GM19395 (cell line): ENCODE measurements at regions not wholly inside any gene's neighbourhood (a gene's known extent, or its start where the extent isn't known, plus 50 kb on each side); places are given as distances from the start of the nearest gene placed in this dataset.
"Not testable (repeated sequence)": the region's sequence is repeated elsewhere in the genome, so short reads cannot be mapped to it uniquely, and the experiment has no call there.

Experiments used
- ATAC-seq: cut with Tn5 transposase; IDR thresholded peaks from one replicate; pipeline ENCODE4 v1.9.1; 2021; ENCODE audit warnings: mild to moderate bottlenecking, moderate library complexity; ENCODE audit not compliant: unreplicated experiment

DNA sequence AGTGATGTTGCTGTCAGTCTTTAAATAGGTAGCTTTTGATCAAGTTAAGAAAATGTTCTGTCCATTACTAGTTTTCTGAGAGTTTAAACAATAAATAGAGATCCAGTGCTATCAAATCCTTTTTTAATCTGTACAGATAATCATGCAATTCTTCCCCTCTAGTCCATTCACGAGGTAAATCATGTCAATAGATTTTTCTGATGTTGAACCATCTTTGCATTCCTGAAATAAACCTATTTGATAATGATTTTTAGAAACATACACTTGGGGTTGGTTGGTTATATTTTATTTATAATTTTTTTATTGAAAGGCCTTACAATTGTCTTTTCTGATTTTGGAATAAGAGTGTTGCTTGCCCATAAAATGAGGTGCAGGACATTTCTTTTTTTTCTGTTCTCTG is 95.0 kb downstream of the FAM53A start:
- no peak for ATAC-seq

DNA sequence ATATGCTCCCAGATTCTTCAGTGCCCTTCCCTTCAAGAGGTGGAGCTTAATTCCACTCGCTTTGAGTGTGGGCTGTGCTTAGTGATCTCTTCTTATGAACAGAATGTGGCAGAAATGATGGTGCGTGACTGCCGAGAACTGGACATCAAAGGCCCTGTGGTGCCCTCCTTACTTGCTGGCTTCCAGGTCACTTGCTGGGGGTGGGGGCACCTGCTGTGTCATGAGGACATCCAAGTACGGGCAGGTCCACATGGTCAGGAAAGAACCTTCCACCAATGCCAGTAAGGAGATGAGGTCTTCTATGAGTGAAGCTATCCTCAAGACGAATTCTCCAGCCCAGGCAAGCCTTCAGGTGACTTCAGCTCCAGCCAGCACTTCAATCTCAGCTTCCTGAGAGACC is 95.8 kb downstream of the FAM53A start:
- no peak for ATAC-seq

DNA sequence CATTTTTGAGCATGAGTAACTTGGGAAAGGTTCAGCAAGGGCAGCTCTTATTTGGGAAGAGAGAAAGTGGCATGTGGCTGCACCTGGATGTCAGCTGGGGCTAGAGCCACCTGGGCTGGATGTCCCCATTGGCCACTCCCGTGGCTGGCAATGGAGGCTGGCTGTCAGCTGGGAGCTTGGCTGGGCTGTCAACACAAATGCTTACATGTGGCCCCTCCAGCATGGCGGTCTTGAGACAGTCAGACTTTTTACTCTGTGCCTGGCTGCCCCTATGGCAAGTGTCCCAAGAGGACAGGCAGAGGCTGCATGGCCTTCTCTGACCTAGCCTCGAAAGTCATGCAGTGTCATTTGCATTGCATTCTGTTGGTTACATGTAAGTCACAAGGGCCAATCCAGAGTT is 99.6 kb downstream of the FAM53A start:
- ATAC-seq: no peak

DNA sequence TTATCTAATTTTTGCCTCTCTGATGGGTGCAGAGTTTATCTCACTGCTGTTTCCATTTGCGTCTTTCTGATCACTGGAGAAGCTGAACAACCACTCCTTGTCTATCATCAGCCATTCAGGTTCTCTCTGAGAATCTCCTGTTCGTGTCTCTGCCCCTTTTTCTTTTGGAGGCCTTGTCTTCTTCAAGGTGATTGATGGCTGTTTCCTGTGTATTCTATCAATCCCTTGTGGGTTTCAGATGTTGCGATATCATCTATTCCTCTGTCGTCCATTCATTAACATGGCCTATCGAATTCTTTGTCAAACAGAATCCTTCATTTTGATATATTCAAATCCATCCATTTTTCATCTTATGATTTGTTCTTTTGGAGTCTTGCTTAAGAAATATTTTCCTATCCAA is 100.3 kb downstream of the FAM53A start:
- ATAC-seq: no peak

DNA sequence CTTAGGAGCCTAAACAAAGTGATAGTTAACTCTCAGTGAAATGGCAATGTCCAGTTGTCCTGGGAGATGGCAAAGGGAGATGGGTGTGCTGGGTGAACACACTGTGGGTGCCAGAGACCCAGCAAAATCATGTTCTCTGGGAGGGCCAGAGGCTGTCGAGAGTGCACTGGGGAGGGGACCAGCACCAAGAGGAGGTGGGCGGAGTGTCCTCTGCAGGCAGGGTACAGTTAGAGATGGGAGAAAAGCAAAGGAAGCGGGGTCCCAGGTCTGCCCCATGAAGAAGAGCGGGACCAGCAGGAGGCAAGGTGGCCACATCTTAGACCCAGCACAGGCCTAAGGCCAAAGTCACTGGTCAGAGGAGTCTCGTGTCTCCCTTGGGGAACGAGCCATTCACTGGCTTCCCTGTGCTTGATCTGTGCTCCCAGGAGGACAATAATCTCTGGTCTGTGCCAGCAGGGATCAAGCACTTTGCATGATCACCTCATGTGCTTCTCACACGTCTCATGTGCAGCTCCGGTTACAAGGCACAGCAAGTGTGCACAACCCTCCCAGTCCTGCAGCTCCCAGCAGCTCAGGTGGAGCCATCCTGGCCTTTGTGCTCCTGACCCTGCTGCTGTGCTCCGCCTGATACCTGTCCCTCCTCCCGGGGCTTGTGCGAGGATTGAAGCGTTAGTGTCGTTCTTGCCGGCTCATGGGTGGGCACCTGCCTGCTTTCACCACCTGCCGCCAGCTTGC is 100.9 kb downstream of the FAM53A start:
- ATAC-seq: no peak

DNA sequence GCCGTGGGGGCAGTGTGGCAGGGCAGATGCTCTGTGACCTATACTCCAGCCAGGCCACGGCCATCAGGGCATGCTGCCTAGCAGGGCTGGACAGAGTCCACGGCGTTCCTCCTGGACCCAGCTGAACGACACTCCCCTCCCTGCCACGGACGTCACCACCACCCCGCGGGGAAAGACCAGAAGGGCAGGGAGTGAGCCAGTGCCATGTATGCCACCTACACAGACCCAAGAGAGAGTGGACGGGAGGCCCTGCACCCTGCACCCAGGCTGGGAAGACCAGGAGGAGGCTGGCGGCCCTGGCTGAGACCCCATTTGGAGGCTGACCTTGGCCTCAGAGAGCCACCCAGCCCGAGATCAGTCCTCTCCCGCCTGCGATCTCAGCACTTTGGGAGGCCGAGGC is 101.9 kb downstream of the FAM53A start:
- ATAC-seq: no peak

DNA sequence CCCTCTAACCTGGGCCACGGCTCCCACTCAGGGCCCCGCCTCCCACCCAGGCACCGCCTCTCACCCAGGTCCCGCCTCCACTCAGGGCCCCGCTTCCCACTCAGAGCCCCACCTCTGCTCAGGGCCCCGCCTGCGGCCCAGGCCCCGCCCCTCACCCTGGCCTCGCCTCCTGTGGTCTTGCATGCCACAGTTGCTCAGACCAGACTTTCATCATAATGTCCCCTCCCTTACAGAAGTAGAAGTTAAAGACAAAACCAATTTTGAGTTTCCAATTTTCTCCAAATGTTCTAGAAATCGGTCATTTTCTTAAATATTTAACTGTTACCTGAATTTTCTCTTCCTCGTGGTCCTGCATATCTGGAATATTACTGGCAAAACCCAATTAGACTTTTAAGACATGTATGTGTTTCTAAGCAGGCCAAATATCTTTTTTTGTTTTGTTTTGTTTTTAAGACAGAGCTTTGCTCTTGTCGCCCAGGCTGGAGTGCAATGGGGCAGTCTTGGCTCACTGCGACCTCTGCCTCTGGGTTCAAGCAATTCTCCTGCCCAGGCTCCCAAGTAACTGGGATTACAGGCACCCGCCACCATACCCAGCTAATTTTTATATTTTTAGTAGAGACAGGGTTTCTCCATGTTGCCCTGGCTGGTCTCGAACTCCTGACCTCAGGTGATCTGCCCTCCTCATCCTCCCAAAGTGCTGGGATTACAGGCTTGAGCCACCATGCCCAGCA is 102.8 kb downstream of the FAM53A start:
- ATAC-seq: peak; percentile 73

DNA sequence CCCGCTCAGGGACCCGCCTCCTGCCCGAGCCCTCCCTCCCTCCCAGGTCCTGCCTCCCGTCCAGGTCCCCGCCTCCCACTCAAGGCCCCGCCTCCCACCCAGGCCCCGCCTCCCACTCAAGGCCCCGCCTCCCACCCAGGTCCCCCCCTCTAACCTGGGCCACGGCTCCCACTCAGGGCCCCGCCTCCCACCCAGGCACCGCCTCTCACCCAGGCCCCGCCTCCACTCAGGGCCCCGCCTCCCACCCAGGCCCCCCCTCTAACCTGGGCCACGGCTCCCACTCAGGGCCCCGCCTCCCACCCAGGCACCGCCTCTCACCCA is 103.5 kb downstream of the FAM53A start:
- not testable (repeated sequence) for ATAC-seq

DNA sequence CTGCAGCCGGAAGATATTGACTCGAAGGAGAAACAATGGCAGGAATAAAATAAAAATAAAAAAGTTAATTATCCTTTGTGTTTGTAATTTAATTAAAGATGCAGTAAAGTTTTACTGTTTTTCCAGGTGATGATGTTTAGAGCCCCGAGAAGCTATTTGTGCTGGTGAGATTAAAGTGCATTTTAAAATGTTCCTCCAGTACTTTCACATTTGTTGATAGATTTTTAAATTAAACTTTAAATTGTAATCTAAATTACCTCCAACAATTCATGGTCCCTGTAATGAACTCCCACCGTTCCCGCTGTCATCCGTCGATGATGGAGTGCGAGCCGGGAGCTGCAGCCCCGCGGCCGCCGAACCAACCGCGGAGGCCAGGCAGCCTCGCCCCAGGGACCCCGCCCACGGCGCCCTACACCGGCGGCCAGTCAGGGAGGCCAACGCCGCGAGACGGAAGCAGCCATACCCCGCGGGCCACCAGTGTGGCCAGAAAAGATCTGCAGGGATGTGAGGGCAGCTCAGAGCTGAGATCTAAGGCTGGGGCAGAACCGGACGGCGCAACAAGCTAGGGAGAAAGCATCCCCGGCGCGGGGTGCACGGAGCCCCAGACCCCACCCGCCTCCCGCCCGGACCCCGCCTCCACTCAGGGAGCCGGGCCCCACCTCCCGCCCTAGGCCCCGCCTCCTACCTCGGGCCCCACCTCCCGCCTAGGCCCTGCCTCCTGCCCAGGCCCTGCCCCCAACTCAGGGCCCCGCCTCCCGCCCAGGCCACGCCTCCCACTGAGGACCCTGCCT is 104.0 kb downstream of the FAM53A start:
- ATAC-seq: no peak

DNA sequence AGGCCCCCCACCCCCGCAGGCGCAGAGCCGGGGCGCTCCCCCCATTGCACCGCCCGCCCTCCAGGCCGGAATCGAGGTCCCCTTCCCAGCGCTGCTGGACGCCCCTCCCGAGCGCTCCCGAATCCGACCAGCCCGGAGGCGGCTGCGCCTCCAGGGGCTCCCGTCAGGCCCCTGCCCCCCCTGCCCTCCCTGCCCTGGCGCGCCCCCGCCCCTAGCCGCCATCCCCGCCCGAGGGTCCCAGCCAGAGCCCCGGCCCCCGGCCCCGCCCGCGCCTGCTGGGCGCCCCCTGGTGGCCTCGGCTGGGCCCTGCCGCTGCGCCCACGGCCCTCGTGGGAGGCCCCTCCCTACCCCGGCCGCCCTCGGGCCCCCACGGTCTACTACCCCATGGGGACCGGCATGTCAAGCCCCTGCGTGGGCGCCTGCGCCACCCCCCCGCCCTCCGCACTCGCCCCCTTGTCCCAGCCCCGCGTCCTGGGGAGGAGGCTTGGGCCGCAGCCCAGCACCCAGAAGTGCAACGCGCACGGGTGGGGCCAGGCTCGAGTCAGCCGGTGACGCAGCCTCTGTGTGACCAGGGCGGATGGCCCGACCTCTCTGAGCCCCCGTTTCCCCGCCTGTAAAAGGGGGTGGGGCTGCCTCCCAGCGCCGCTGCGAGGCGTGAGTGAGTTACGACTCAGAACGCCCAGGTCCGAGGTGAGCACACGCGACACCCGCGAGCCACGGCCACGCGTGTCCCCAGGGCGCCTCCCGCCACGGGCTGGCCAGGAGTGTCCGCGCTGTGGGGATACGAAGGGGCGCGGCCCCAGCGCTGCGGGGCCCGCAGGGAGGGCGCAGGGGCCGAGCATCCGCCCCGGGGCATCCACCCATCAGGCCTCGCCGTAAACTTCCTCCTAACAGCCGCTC is 104.9 kb downstream of the FAM53A start:
- ATAC-seq: no peak

DNA sequence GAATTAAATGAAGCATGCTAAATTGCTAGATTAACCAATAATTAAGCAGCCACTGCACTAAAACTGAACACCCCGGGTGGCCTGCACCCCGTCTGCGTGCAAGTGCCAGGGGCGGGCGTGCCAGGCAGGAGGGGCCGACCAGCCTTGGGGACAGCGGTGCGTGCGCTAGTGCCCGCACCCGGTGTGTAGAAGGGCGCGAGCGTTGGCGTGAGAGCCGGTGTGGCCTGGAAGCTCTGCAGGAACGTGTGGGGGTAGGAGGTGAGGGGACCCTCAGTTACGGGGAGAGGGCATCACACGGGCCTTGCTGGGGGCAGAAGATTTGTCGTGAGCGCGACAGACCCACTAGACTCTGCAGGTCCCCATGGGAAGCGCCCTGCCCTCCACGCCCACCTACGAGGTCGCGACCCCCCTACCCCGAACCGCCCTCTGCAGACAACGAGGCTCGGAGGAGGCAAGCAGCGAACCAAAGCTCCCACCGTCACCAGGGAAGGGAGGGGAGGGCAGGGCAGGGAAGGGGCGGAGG is 105.8 kb downstream of the FAM53A start:
- no peak for ATAC-seq

DNA sequence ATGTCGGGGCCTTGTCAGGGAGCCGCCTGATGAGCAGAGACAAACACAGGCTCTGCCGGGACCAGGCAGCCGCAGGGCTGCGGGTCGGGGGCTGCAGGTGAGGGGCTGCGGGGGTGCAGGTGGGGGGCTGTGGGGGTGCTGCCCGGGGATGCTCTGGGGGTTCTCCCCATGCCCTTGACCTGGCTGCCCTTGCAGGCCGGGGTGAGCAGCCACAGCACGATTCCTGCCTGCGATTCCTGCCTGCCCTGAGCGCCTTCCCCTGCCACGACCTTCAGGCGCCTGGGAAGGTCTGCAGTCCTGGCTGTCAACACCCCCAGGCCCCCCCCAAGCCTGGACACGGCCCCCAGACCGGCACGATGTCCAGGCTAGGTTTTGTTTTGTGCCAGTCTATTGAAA is 106.3 kb downstream of the FAM53A start:
- ATAC-seq: no peak

DNA sequence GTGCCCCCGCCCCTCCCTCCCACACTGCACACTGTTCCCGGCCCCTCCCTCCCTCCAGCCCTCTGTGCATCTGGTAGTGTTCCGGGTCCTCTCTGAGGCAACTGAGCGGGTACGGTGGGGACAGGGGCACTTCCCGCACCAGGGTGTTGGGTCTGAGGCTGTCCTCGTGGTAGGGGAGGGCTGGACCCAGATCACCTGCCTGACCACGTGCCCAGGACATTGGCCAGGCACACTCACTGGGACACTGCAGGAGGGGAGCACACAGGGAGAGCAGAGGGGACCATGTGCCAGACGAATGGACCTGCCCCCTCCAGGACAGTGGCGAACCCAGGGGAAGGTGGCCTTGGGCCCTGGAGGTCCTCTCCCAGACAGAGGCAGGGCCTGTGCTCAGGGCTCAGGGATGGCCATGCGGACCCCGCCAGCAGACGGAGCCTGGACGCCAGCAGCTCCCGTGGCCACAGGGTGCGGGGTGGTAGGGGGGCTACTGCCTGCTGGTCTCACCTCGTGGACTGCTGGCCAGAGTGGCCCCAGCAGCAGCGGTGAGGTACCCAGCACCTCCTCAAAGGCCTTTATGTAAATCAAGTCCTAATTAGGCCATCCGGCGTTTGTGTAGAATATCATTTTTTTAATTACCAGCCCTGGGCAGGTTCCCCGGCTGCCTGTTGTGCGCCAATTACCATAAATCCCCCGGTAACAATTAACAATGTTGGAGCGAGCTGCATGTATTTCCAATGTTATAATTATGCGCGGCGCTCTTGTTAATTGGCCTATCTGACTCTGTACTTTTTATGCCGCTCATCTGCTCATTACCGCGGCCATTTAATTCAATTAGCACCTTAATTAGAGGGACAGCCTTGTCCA is 106.9 kb downstream of the FAM53A start:
- no peak for ATAC-seq

DNA sequence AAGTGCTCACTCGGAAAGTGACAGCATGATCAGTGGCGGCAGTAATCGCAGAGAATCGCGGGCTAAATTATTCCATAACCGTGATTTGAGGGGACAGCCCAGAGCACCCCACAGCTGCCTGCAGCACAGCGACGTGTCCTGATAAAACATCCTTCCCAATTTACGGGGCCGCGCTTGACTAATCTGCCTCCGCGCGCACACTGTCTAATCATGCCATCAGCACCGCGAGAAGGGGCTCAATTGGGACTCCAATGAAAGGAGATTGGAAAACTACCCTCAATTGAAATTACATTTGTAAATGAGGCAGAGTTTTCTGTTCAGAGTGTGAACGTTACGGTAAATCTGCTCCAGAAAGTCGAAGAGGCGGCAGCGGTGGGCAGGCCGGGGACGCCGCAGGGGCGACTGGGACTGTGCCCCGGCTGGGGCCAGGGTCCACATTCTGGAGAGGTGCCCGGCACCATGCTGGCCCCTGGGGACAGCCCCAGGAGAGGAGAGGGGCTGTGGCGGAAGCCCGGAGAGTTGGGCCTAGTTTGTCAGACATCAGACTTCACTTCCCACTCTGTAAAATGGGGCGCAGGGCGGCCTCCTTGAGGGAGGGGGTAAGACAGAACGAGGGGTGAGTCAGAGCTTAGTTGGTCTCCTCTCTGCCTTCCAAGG is 107.7 kb downstream of the FAM53A start:
- no peak for ATAC-seq

DNA sequence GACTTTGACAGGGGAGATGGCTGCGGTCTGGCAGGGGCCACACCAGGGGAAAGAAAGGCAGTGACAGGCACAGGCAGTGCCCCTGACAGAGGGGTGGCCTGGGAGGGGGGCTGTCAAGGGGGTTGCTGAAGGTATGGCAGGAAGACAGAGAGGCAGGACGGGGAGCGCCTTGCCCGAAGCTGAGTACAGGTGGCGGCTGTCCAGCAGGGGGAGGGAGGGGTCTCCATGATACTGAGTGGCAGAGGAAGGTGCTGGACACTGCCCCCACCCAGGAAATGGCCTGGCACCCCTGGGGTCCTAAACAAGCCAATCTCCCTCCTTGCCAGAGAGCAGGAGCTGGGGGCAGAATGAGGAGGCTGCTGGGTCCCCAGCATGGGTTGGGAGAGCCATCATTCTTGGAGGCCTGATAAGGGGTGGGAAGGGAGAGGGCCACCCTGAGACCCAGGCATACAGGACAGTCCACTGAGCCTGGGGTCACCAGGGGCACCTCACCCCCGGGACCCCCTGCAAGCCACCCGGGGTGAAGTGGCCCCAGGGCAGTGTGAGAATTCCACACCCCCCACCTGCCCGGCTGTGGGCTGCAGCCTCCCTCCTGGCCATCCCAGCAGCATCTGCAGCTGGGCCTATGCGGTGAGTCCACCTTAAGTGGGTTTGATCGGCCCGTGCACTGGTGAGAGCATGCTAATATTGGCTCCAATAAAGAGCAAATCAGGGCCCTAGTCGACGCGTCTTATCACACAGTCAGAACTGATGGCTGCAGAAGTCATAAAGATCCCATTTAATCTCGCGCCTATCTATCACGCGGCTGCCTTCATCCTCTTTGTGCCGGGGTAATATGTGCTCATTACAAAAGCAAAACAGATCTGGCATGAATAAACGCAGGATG is 108.5 kb downstream of the FAM53A start:
- ATAC-seq: no peak

DNA sequence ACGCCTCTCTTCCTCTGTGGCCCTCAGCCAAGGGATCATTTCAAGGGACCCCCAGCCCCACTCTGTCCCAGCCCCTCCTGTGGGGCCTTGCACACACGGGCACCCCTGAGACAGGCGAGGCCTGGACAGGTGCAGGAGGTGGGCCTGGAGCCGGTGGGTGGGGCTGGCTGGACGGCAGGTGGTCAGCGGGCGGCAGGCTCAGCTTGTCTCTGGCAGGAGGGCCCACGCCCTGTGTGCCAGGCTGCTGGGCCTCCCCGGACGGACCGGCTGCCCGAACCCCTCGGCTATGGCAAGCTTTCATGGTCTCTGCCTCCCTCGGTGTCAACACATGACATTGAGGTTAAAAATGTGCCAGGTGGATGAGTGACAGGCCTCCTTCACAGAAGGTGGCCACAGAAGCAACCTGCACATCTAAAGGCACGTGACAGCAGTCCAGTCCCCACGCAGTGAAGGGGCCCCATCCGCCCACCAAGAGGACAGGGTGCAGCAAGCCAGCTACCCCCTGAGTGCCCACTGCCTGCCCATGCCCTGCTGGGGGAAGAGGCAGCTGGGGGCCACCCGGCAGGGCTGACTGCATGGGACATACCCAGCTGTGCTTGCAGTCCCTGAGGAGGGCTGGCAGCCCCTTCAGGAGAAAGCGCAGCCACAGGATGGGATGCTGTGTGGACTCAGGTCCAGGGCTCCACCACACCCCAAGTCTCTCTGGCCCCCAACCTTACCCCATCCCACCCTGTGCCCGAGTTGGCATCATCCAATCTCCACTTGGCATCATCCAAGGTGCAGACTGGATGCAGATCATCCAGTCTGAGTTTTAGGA is 109.3 kb downstream of the FAM53A start:
- ATAC-seq: no peak

DNA sequence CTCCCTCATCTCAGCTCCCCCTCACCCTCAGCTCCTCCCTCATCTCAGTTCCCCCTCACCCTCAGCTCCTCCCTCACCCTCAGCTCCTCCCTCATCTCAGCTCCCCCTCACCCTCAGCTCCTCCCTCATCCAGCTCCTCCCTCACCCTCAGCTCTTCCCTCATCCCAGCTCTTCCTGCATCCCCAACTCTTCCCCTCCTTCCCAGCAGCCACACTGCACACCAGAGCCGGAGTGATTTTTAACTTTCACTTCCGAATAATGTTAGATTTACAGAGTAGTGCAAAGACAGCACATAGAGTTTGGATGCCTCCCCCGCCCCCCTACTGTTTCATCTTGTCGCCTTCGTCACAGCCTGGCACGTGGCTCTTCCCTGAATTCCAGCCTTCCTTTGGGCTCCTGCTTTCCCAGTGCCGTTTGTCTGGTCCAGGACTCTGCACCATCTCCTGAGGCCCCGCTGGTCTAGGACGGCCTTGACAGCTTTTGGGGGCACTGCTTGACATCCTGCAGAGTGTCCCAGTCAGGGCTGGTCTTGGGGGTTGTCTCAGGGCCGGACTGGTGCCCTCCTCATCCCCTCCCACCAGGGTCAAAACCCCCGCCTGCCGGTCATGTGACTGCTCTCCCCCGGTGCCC is 110.2 kb downstream of the FAM53A start:
- no peak for ATAC-seq
